CD4-positive, alpha-beta T cell (primary cell): ENCODE measurements at regions not wholly inside any gene's neighbourhood (a gene's known extent, or its start where the extent isn't known, plus 50 kb on each side); places are given as distances from the start of the nearest gene placed in this dataset.

Experiments used
- ATAC-seq: fragments of 200-7000 bp; cut with Tn5 transposase; one replicate; pipeline ENCODE4 v1.10.0; 2022; ENCODE audit warnings: mild to moderate bottlenecking; ENCODE audit not compliant: poor library complexity
- CTCF ChIA-PET: fragments of 350-600 bp; sonication (Branson Sonifier 250); formaldehyde crosslinking; loops from one replicate; lab custom pipeline; 2021; ENCODE audit warnings: antibody characterized with exemption, inconsistent platforms; lab: Charles Lee
- POLR2A ChIA-PET: fragments of 350-600 bp; sonication (Branson Sonifier 250); formaldehyde crosslinking; loops from one replicate; lab custom pipeline; 2021; ENCODE audit warnings: antibody characterized with exemption, inconsistent platforms; lab: Charles Lee
- DNase-seq, 14 experiments: peaks; one replicate each; pipeline ENCODE4 v3.0.0-alpha.2; 2013 to 2020; ENCODE audit warnings: mixed read lengths in 2 of 14
- H3K27ac ChIP-seq, 2 donors: one replicate each; pipeline versions ENCODE4 v1.5.1 to v1.7.0; 2013; ENCODE audit warnings: low read length in 2 of 2, low read depth in 1 of 2, mild to moderate bottlenecking in 1 of 2
- H3K27me3 ChIP-seq, 2 experiments: 1 replicate in 1 of 2; 2 replicates in 1 of 2; pipeline versions ENCODE4 v1.6.1 to v1.7.0; 2013; ENCODE audit warnings: low read length in 2 of 2, control low read depth in 1 of 2, mild to moderate bottlenecking in 1 of 2, moderate library complexity in 1 of 2; ENCODE audit not compliant: insufficient read depth in 2 of 2, control insufficient read depth in 1 of 2
- H3K36me3 ChIP-seq: one replicate; pipeline ENCODE4 v1.6.1; 2013; ENCODE audit warnings: low read length, control low read depth; ENCODE audit not compliant: insufficient read depth
- H3K4me1 ChIP-seq: one replicate; pipeline ENCODE4 v1.6.1; 2013; ENCODE audit warnings: low read length, control low read depth; ENCODE audit not compliant: insufficient read depth
- H3K4me3 ChIP-seq: one replicate; pipeline ENCODE4 v1.5.1; 2013; ENCODE audit warnings: mild to moderate bottlenecking, low read length, moderate library complexity
- H3K9me3 ChIP-seq, 2 experiments: 1 replicate in 1 of 2; 2 replicates in 1 of 2; pipeline versions ENCODE4 v1.6.1 to v1.7.0; 2013; ENCODE audit warnings: low read length in 2 of 2, mild to moderate bottlenecking in 2 of 2, control low read depth in 1 of 2, moderate library complexity in 1 of 2; ENCODE audit not compliant: control insufficient read depth in 1 of 2, insufficient read depth in 1 of 2
- H3K27ac Mint-ChIP-seq: one replicate; pipeline ENCODE4 v1.8.0; 2020; ENCODE audit warnings: mixed read lengths
- H3K27me3 Mint-ChIP-seq: one replicate; pipeline ENCODE4 v1.8.0; 2021; ENCODE audit warnings: mixed read lengths
- H3K36me3 Mint-ChIP-seq: one replicate; pipeline ENCODE4 v1.8.0; 2021; ENCODE audit warnings: low read depth, mixed read lengths
- H3K4me1 Mint-ChIP-seq: one replicate; pipeline ENCODE4 v1.8.0; 2021; ENCODE audit warnings: low read depth, mixed read lengths
- H3K4me3 Mint-ChIP-seq: one replicate; pipeline ENCODE4 v1.8.0; 2020; ENCODE audit warnings: mild to moderate bottlenecking, mixed read lengths
- H3K9me3 Mint-ChIP-seq: one replicate; pipeline ENCODE4 v1.8.0; 2020; ENCODE audit warnings: mixed read lengths
- CTCF ChIP-seq: fragments of 200-600 bp; IDR thresholded peaks from one replicate; pipeline ENCODE4 v1.8.0; 2022; ENCODE audit warnings: antibody characterized with exemption, mild to moderate bottlenecking
- intact Hi-C, 2 experiments: fragments of 100-400 bp; cut with DNase I in 1 of 2; cut with micrococcal nuclease in 1 of 2; formaldehyde crosslinking; loops; one replicate each; pipeline versions ENCODE4 v1.15.1 to v1.9.0; 2023 to 2025; cut with DNase I, micrococcal nuclease

- Histone ChIP-seq H3K27me3 (peaks cover 0 to 4% of the 10 kb centered on the region in 2 experiments), H3K36me3 (no peaks in the 10 kb centered on the region), H3K27ac (no peak overlapping the region), H3K9me3 (no peaks in the 10 kb centered on the region), H3K4me3 (no peak overlapping the region), H3K4me1 (no peaks in the 10 kb centered on the region)
- ATAC-seq = no peak
- H3K27me3 Mint-ChIP-seq = peaks cover 11% of the 10 kb centered on the region
- H3K4me1 Mint-ChIP-seq = no peaks in the 10 kb centered on the region
- no peaks in the 10 kb centered on the region for H3K36me3 Mint-ChIP-seq
- H3K9me3 Mint-ChIP-seq = no peaks in the 10 kb centered on the region
- ChIA-PET CTCF (no interaction called here), POLR2A (no interaction called here)
- DNase-seq = no peak
- no peak overlapping the region for H3K4me3 Mint-ChIP-seq
- no peak overlapping the region for H3K27ac Mint-ChIP-seq
- intact Hi-C loops = no loop called here
- no peak for TF ChIP-seq CTCF
Measured at GRCh38 chr2:237258615-237259014, 155.3 kb downstream of the COL6A3 start.

- no peak overlapping the region for H3K4me3 Mint-ChIP-seq
- no peaks in the 10 kb centered on the region for H3K36me3 ChIP-seq
- ATAC-seq (no peak), DNase-seq (no peak)
- ChIA-PET CTCF (no interaction called here), POLR2A (no interaction called here)
- no peaks in the 10 kb centered on the region for H3K36me3 Mint-ChIP-seq
- H3K9me3 Mint-ChIP-seq = no peaks in the 10 kb centered on the region
- H3K27me3 ChIP-seq = peaks cover 0 to 4% of the 10 kb centered on the region in 2 experiments
- H3K4me1 Mint-ChIP-seq = no peaks in the 10 kb centered on the region
- no peak overlapping the region for H3K4me3 ChIP-seq
- no peak for TF ChIP-seq CTCF
- H3K27me3 Mint-ChIP-seq = peaks cover 5% of the 10 kb centered on the region
- no peaks in the 10 kb centered on the region for H3K9me3 ChIP-seq
- intact Hi-C loops = no loop called here
- no peaks in the 10 kb centered on the region for H3K4me1 ChIP-seq
- H3K27ac ChIP-seq = no peak overlapping the region
- no peak overlapping the region for H3K27ac Mint-ChIP-seq
Measured at GRCh38 chr2:237259201-237259600, 154.8 kb downstream of the COL6A3 start.

GRCh38 chr2:237260039-237260620, 153.8 kb downstream of the COL6A3 start:
- POLR2A ChIA-PET = no interaction called here
- no peaks in the 10 kb centered on the region for H3K4me1 ChIP-seq
- CTCF ChIA-PET = no interaction called here
- H3K9me3 ChIP-seq = no peaks in the 10 kb centered on the region
- no peaks in the 10 kb centered on the region for H3K36me3 ChIP-seq
- Mint-ChIP-seq H3K27ac (no peak overlapping the region), H3K4me1 (no peaks in the 10 kb centered on the region), H3K27me3 (no peaks in the 10 kb centered on the region), H3K4me3 (no peak overlapping the region), H3K36me3 (no peaks in the 10 kb centered on the region), H3K9me3 (no peaks in the 10 kb centered on the region)
- H3K4me3 ChIP-seq = no peak overlapping the region
- intact Hi-C loops = no loop called here
- DNase-seq = no peak
- ATAC-seq = no peak
- H3K27ac ChIP-seq = no peak overlapping the region
- no peak for TF ChIP-seq CTCF
- peaks cover 0 to 4% of the 10 kb centered on the region in 2 experiments for H3K27me3 ChIP-seq
